Neuron (in vitro differentiated cells): ENCODE measurements at regions not wholly inside any gene's neighbourhood (a gene's known extent, or its start where the extent isn't known, plus 50 kb on each side); places are given as distances from the start of the nearest gene placed in this dataset.

Source experiments
- H2AFZ ChIP-seq: one replicate; pipeline ENCODE4 v1.6.1; 2013; ENCODE audit warnings: low read depth, mild to moderate bottlenecking, inconsistent platforms, low read length, moderate library complexity
- H3K27me3 ChIP-seq: one replicate; pipeline ENCODE4 v1.6.1; 2013; ENCODE audit warnings: low read length; ENCODE audit not compliant: insufficient read depth
- H3K36me3 ChIP-seq: one replicate; pipeline ENCODE4 v1.6.1; 2013; ENCODE audit warnings: low read length; ENCODE audit not compliant: insufficient read depth
- H3K4me1 ChIP-seq: one replicate; pipeline ENCODE4 v1.6.1; 2013; ENCODE audit warnings: low read length; ENCODE audit not compliant: insufficient read depth
- H3K4me3 ChIP-seq: 2 replicates; pipeline ENCODE4 v1.5.1; 2013; ENCODE audit warnings: mild to moderate bottlenecking, low read length, moderate library complexity
- H3K9me3 ChIP-seq: one replicate; pipeline ENCODE4 v1.6.1; 2013; ENCODE audit warnings: low read length

GRCh38 chr9:38234479-38235170 is 157.9 kb upstream of the ALDH1B1 start:
- Histone ChIP-seq H2AFZ (no peak overlapping the region), H3K36me3 (no peaks in the 10 kb centered on the region), H3K9me3 (no peaks in the 10 kb centered on the region), H3K4me1 (no peaks in the 10 kb centered on the region), H3K4me3 (no peak overlapping the region), H3K27me3 (no peaks in the 10 kb centered on the region)

GRCh38 chr9:38233796-38234355 is 158.6 kb upstream of the ALDH1B1 start:
- Histone ChIP-seq H3K4me3 (no peak overlapping the region), H3K36me3 (no peaks in the 10 kb centered on the region), H3K9me3 (no peaks in the 10 kb centered on the region), H3K4me1 (peaks cover 4% of the 10 kb centered on the region), H3K27me3 (no peaks in the 10 kb centered on the region), H2AFZ (no peak overlapping the region)

DNA sequence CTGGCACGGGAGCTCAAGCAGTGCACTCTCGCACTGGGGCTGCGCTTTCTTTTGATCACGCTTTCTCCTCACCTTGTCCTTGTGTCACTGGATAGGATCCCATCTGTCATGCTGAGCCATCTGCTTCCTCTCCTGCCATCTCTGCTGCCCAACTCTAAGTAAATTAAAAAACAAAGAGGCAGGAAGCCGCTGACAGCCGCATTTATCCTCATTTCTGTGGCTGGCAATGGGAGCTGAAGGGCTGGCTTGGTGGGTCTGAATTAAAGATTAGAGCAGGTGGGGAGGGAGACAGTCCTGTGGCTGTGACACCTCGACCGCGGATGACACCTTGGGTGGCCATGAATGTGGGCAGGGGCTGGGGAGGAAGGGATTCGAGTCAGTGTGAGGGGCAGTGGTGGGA is 159.2 kb upstream of the ALDH1B1 start:
- Histone ChIP-seq H3K4me1 (peaks cover 7% of the 10 kb centered on the region), H3K4me3 (no peak overlapping the region), H2AFZ (no peak overlapping the region), H3K27me3 (no peaks in the 10 kb centered on the region), H3K36me3 (no peaks in the 10 kb centered on the region), H3K9me3 (no peaks in the 10 kb centered on the region)

DNA sequence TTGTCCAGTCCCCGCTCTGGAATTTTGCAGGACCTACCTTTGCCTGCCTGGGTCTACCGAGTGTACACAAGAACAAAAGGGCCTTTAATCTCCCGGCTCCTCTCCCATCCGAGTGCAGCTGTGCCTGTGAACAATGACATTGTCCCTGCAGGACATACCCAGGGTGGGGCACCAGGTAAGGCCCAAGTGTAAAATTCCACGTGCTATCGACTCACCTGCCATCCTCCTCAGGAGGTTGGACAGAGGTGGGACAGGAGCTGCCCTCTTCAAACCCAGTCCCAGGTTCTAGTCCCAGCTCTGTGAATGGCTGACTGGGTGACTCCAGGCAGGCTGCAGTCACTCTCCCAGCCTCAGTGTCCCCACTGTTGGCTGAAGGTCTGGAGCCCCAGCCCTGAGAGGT is 159.6 kb upstream of the ALDH1B1 start:
- H3K9me3 ChIP-seq: no peaks in the 10 kb centered on the region
- H3K4me3 ChIP-seq: no peak overlapping the region
- H2AFZ ChIP-seq: no peak overlapping the region
- H3K27me3 ChIP-seq: no peaks in the 10 kb centered on the region
- H3K4me1 ChIP-seq: peaks cover 12% of the 10 kb centered on the region
- no peaks in the 10 kb centered on the region for H3K36me3 ChIP-seq

GRCh38 chr9:38229504-38230155 is 160.6 kb upstream of the SHB start:
- no peaks in the 10 kb centered on the region for H3K36me3 ChIP-seq
- H3K27me3 ChIP-seq: no peaks in the 10 kb centered on the region
- no peaks in the 10 kb centered on the region for H3K9me3 ChIP-seq
- H2AFZ ChIP-seq: no peak overlapping the region
- no peak overlapping the region for H3K4me3 ChIP-seq
- peaks cover 20% of the 10 kb centered on the region for H3K4me1 ChIP-seq

GRCh38 chr9:38229104-38229500 is 160.1 kb upstream of the SHB start:
- H3K36me3 ChIP-seq: no peaks in the 10 kb centered on the region
- no peak overlapping the region for H2AFZ ChIP-seq
- H3K9me3 ChIP-seq: no peaks in the 10 kb centered on the region
- peaks cover 20% of the 10 kb centered on the region for H3K4me1 ChIP-seq
- no peaks in the 10 kb centered on the region for H3K27me3 ChIP-seq
- H3K4me3 ChIP-seq: no peak overlapping the region

DNA sequence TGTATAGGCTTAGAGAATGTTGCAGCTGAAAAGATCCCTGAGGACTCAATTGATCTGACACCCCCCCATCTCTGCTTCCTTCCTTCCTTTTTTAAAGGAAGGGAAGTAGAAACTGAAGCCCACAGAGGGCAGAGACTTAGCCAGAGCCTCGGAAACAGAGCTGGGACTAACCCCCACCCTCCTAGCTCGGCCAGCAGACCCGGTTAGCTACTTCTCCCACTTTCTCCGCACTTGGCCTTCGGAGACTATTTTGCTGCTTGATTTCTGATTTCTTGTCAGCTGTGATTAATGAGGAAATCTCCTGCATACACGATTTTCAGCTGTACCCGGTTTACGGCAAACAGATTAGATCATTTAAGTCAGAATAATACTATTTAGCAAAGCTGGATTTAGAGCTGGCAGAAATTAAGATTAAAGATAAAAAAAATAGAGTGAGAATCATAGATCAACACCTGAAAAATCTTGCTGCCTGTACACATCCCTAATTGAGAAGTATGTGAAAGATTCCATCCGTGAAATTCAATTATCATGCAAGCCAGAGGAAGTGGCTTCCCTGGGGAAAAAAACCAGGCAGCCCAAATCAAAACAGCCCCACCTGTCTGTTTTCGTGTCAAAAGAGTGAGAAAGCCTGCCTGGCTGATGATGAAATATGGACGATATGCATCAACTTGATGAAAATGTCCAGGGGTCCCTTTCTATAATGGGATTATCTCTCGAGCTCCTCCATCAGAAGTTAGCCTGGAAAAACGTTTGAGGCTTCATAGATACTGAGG is 159.5 kb upstream of the SHB start:
- peaks cover 20% of the 10 kb centered on the region for H3K4me1 ChIP-seq
- H2AFZ ChIP-seq: no peak overlapping the region
- no peaks in the 10 kb centered on the region for H3K27me3 ChIP-seq
- H3K9me3 ChIP-seq: no peaks in the 10 kb centered on the region
- H3K36me3 ChIP-seq: no peaks in the 10 kb centered on the region
- no peak overlapping the region for H3K4me3 ChIP-seq

GRCh38 chr9:38227656-38228055 is 158.6 kb upstream of the SHB start:
- H3K9me3 ChIP-seq: no peaks in the 10 kb centered on the region
- H2AFZ ChIP-seq: no peak overlapping the region
- H3K4me1 ChIP-seq: peaks cover 20% of the 10 kb centered on the region
- H3K4me3 ChIP-seq: no peak overlapping the region
- H3K27me3 ChIP-seq: no peaks in the 10 kb centered on the region
- H3K36me3 ChIP-seq: no peaks in the 10 kb centered on the region

- no peaks in the 10 kb centered on the region for H3K27me3 ChIP-seq
- no peak overlapping the region for H3K4me3 ChIP-seq
- H3K9me3 ChIP-seq: no peaks in the 10 kb centered on the region
- peaks cover 20% of the 10 kb centered on the region for H3K4me1 ChIP-seq
- H3K36me3 ChIP-seq: no peaks in the 10 kb centered on the region
- no peak overlapping the region for H2AFZ ChIP-seq
Observed at GRCh38 chr9:38227061-38227540, 158.1 kb upstream of the SHB start.

- no peaks in the 10 kb centered on the region for H3K36me3 ChIP-seq
- peaks cover 20% of the 10 kb centered on the region for H3K4me1 ChIP-seq
- no peak overlapping the region for H2AFZ ChIP-seq
- no peaks in the 10 kb centered on the region for H3K27me3 ChIP-seq
- no peaks in the 10 kb centered on the region for H3K9me3 ChIP-seq
- no peak overlapping the region for H3K4me3 ChIP-seq
Observed at GRCh38 chr9:38226491-38226951, 157.5 kb upstream of the SHB start.

GRCh38 chr9:38224941-38225340 is 155.9 kb upstream of the SHB start:
- Histone ChIP-seq H2AFZ (no peak overlapping the region), H3K27me3 (no peaks in the 10 kb centered on the region), H3K9me3 (no peaks in the 10 kb centered on the region), H3K4me3 (no peak overlapping the region), H3K36me3 (no peaks in the 10 kb centered on the region), H3K4me1 (peaks cover 20% of the 10 kb centered on the region)

DNA sequence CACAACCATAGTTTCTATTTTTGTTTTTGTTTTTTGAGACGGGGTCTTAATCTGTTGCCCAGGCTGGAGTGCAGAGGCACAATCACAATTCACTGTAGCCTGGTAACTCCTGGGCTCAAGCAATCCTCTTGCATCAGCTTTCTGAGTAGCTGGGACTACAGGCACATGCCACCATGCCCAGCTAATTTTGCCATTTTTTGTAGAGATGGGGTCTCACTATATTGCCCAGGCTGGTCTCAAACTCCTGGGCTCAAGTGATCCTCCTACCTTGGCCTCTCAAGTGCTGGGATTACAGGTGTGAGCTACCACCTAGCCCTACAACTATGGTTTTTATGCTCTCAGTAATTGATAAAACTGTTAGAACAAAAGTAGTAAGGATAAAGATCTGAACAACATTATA is 147.5 kb upstream of the SHB start:
- no peaks in the 10 kb centered on the region for H3K9me3 ChIP-seq
- H3K4me3 ChIP-seq: no peak overlapping the region
- H3K4me1 ChIP-seq: peaks cover 6% of the 10 kb centered on the region
- H3K27me3 ChIP-seq: peaks cover 9% of the 10 kb centered on the region
- H2AFZ ChIP-seq: no peak overlapping the region
- no peaks in the 10 kb centered on the region for H3K36me3 ChIP-seq

DNA sequence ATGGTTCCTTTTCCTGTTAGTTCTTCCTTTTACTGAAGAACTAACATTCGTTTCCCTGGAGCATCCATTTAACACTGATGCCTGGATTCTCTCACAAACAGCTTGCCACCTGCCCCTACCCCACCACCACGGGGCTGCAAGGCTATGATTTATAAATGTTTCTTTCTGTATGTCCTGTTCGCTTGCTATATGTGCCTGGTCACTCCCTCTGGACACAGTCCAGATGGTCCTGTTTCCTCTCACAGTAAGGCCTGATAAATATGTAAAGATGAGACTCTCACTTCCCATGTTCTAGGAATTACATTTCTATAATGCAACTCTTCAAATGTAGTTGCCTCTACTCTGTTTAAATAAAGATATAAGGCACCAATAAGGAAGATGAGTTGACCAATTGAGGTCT is 146.4 kb upstream of the SHB start:
- Histone ChIP-seq H2AFZ (no peak overlapping the region), H3K27me3 (peaks cover 9% of the 10 kb centered on the region), H3K4me3 (no peak overlapping the region), H3K4me1 (peaks cover 6% of the 10 kb centered on the region), H3K36me3 (no peaks in the 10 kb centered on the region), H3K9me3 (no peaks in the 10 kb centered on the region)
